SW480 (cell line): ENCODE measurements at regions not wholly inside any gene's neighbourhood (a gene's known extent, or its start where the extent isn't known, plus 50 kb on each side); places are given as distances from the start of the nearest gene placed in this dataset.

Source experiments
- DNase-seq: peaks from one replicate; pipeline ENCODE4 v3.0.0-alpha.2; 2016; ENCODE audit warnings: low spot score

DNA sequence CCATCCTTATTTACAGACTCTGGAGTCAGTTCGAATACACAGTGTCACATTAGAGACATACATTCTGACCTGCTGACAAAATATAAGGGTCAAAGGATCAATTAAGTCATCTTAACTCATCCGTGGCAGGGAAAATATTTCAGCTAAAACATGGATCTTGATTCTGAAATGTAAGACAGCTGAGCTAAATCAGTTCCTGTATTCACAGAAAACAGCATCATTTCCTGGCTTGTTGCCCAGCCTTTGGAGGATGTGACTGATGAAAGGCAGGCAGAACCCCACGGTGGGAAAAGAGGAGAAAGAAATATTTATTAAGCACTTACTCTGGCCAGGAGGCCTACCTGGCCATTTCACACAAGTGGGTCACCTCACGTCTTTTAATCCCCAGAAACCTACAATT, 101.9 kb downstream of the GAS2L3 start:
- no peak for DNase-seq

DNA sequence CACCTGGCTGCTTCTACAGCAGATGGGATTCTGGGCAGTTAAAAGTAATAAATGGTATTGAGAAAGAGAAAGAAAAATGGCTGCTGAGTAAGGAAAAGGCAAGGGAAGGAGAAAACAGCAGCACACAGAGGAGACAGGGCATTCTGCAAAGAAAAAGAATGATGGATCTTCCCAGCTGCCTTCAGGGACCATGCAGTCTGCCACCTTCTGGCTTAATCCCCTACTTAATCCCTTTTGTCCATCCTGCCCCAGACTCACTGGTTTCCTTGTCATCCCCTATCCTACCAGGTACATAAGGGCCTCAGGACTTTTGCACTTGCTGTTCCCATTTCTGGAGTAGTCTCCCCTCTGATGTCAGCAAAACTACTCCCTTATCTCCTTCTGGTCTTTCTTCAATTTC, 107.6 kb downstream of the GAS2L3 start:
- no peak for DNase-seq

DNA sequence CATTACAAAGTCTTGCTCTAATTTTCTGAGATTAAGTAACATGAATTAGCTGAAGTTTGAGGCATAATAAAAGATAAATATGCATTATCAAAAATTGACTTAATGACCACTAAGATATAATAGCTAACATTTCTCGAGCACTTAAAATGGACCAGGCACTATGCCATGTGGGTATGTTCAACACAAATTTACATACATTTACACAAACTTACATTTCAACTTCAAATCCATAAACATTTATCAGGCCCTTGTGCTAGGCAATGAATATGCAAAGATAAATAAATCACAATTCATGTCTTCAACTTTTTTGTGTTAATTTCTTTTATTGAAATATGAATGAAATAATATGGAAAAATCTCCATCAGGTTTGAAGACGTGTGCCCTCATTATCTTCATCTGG, 108.7 kb downstream of the GAS2L3 start:
- DNase-seq: no peak

DNA sequence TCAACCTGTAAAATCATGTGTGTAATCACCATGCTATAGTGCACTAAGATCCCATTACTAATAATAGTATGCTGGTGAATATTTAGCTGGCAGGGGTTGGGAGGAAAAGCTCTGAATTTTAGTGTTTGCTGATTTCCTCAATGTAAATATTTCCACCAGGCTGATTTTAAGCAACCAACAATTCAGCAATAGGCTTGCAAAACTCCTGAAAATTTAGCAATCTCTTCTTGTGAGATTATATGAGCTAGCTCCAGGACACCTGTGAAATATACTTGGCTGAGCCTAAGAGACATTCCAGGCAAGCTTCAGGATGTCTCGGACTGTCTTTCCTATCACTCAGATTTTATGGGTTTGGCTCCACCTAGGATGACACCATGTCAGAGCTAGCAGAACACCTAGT, 106.9 kb upstream of the ANO4 start:
- no peak for DNase-seq

DNA sequence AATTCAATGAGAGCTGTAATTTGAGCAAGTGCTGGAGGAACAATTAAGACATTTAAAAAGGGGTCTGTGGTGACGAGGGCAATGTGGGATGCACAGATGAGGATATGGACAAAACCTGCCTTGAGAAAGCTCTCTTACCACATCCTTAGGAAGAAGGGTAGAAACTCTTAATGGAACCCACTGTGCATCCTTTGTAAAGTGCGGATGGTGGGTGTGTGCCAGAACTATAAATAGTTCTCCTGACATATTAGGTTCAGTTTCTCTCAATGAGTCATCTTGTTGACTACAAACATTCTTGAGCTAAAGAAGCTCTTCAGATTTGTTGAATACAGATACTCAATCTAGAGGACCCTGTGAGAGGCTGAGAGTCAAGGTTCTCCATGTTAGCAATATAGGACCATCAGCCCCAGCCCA, 106.1 kb upstream of the ANO4 start:
- peak; percentile 11 for DNase-seq

DNA sequence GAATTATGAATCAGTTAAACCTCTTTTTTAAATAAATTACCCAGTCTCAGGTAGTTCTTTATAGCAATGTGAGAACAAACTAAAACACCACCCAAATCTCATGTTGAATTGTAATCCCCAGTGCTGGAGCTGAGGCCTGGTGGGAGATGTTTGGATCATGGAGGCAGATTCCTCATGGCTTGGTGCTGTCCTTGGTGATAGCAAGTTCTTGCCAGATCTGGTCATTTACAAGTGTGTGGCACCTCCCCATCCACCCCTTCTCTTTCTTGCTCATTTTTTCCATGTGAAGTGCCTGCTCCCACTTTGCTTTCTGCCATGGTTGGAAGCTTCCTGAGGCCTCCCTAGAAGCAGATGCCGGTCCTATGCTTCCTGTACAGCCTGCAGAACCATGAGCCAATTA, 102.1 kb upstream of the ANO4 start:
- no peak for DNase-seq

DNA sequence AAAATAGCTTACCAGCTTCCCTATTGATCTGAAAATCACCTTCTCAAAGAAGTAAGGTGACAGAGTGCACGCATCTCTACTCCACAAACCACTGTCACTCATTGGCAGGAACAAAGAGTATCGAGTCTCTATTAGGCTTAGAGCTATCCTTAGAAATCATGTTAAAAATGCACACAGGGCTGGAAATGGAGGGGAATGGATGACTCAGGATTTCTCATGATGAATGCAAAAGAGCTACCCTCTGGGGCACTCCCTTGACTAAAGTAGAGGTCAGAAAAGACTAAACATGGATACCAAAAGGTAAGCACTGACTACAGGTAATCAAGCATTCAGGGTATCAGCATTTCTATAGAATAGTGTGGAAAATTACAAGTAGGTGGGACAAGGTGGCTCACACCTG, 96.1 kb upstream of the ANO4 start:
- DNase-seq: no peak

DNA sequence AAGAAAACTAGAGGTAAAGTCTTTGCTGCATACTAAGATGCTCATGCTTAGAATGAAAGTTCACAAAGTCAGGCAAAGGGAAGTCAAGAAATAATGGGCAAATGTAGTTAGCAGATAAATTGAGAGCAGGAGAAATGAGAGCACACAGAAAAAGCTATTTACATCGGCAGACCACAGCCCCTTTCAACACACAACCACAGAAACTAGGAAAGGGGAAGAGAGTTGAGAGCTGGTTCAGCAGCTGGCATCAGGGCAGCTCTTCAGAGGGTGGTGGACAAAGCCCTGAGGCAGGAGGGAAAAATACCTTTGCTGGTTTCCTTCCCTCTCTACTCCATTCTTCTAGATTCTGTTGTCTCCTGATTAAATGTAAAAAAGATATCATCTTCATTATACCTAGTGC, 95.4 kb upstream of the ANO4 start:
- DNase-seq: no peak

DNA sequence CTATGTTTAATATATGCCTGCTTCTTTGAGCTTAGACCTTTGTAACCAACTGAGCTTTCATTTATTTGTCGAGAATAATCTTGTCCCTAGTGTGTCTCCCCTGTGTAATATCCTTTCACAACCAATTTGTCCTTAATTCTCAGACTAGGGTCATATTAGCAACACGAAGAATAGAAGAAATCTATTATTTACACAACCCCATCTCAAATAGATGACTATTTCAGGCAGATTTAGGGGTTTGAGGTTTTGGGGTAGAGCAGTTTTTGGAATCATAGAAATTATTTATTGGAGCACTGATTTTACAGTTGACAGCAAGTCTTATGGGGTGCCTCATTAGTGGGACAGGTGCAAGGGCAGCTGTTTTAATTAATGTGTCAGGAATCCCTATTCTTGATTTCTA, 91.2 kb upstream of the ANO4 start:
- DNase-seq: no peak

DNA sequence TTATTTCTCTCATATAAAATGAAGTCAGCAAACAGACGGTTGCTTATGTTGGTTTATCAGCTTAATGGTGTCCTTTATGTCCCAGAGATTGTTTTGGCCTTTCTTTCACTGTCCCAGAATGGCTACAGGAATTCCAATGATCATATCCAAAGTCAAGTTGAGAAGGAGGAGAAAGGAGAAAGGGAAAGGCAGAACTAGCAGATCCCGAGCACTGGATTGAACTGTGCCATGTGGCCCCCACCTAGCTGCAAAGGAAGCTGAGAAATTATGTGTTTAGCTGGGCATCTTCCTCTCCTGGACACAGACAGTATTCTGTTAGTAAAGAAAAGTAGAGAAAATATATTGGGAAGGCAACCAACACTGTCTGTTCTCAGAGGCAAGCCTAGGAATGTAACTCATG, 90.7 kb upstream of the ANO4 start:
- DNase-seq: no peak

DNA sequence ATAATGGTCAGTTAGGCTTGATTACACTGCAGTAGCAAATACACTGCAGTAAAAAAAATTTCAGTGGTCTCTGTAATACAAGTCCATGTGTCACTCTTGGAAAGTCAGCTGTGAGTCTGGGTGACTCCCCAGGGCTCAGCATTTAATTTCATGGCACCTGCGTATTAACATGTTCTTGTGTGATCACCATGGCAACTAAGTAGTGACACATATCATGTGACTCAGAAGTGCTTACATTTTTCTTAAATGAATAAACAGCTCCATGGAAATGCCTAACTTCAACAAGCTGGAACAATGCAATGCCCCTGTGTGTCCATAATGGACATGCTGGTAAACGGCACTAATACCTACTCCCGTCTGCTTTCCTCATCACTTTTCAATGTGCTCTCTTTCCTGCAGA, 88.5 kb upstream of the ANO4 start:
- DNase-seq: peak; percentile 12

DNA sequence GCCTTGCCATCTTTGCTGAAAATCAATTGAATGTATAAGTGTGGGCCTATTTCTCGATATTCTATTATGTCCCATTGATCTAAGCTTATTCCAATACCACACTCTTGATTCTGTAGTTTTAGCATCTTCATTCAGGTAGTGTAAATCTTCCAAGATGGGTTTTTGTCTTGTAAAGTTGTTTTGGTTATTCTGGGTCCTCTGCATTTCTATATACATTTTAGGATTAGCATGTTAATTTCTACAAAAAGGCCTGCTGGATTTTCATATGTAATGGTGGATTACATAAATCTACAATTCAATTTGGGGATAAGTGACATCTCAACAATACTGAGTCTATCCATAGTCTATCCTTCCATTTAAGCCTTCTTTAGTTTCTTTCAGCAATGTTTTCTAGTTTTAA, 86.0 kb upstream of the ANO4 start:
- DNase-seq: no peak

DNA sequence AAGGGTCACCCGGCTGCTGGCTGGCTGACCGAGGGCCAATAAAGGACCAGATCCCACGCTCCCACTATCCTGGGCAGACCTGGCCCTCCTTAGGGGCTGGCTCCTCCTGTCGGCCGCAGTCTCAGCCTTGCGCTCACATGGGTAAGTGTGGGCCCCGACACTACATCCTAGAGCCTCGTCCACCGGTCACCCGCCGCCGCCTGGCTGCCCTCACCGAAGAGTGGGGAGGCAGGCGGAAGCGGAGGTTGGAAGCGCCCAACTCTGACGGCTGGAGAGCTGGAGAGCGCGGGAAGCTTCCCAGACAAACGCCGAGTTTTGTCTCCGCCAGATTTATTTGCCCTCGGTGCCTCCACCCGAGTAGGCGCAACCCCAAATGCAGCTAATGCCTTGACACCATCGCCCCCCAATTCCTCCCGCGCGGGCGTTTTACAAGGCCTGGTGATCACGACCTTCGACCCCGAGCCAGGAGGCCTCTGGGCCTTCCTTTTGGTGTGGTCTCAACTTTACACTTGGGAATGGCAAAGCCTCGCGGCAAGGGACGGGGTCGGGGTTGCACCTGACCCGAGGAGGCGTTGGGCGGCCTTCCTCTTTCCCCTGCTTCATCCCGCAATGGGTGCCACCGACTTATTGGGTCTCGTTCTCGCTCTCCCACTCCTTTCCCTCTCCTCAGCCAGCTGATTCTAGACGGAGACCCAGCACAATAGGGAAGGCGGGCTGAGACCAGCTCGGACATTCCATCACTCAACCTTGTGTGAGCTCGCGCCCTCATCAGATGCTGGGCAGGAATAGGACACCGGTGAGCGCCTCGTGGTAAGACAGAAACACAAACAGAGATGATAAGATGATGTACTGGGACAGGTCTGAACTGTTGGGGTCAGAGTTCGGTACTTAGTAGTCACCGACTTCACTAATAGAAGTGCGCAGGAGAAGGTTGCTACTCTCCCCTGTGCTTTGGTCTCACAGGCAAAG, 78.3 kb upstream of the ANO4 start:
- DNase-seq: no peak

DNA sequence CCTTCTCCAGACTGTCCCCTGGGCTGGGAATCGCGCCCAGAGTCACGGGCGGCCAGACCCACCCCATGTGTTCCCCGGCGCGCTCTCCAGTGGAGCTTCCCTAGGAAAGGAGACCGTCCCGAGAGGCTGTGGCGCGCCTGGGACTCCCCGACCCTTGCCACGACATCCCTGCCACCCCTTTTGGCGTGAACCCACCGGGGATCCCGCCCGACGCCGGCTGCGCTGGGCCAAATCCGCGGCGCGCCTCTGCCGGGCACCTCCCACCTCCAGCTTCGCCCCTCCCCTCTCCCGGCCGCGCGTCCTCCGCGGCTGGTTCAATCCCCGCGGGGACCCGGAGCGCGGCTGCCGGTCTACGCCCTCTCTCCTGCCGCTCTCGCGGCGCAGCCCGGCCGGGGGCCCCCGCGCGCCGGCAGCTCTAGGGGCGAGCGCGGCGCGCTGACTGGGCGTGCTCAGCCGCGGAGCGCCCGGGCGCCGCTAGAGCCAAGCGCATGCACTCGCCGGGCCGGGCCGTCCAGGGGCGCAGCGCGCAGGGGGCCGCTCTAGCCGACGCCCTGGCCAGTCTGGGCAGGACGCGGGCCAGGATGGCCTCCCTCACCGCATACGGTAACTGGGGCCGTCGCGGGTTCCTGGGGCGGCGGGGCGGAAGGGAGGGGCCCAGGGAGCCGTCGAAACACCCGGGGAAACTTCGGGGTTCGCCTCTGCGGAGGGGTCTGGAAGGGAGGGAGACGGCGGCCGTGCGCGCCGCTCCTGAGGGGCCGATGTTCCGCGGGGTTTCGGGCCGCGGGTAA, 77.4 kb upstream of the ANO4 start:
- no peak for DNase-seq

DNA sequence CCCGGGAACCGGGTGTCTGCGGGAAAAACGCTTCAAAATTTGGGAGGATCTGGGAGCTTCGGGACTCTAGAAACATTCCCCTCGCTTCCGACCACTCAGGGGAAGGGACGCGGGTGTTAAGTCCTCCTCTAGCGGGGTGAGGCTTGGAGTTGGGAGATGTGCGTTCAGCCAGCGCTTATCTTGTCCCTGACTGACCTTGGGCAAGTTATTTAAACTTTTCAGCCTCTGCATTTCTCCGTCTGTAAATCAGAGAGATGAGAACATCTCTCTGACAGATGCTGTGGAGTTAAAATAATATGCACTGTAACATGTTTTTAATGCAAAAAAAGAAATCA, 76.9 kb upstream of the ANO4 start:
- DNase-seq: no peak

DNA sequence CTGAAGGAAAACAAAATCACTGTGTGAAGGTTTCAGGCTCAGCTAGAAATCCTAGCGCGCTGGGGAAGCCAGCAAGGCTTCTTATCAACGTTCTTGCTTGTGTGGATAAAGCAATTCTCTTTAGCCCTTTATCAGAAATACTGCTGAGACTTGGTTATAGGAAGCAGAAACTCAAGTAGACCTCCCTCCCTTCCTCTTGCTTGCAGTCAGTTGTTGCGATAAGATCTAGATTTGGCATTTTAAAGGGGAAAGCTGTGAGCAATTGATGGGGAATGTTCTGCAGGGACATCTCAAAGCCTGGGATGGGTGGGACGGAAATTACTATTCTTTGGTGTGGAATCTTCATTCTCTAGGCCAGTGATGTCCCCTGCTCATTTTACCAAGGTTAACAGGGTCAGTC, 76.4 kb upstream of the ANO4 start:
- DNase-seq: no peak

DNA sequence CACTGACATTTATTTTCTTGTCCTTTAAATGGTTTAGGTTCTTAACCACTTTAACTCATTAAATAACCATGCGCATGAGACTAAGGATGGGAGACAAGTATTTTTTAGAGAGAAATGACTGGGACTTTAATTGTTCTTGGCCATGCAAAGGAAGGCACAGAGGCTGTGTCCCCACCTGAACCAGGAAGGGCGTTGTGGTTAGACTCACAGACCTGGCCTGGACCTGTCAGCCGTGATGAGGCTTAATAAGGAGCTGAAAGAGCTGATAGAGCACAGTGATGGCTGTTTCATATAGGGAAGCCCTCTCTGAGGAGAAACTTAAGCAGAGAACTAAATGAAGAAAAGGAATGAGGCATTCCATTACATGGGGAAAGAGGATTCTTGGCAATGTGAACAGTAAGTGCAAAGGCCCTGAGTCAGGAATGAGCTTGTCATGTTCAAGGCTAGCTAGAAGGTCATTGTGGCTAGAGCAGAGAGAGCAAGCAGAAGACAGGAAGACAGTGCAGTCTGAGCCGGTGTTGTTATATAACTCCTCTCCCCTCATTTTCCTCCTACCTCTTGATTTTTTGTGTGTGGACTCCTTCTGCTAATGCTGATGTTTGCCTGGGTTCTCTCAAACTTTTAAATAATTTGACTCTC, 74.4 kb upstream of the ANO4 start:
- DNase-seq: no peak

DNA sequence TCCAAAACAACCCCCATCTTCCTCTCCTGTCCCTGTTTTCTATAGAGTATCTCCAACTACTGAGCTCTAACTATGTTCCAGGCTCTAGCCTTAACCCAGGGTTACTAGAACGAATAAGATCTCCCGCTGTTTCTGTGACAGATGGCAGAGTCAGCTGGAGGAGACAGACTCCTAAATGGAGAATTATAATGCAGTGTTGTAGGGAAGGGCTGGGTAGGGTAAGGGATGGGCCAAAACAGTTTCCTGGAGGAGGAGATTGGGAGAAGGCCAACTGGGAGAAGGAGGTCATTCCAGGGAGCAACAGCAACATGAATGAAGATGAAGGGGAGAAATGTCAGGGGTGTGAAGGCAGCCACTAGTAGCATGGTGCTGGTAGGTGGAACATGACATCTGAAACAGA, 73.4 kb upstream of the ANO4 start:
- no peak for DNase-seq

DNA sequence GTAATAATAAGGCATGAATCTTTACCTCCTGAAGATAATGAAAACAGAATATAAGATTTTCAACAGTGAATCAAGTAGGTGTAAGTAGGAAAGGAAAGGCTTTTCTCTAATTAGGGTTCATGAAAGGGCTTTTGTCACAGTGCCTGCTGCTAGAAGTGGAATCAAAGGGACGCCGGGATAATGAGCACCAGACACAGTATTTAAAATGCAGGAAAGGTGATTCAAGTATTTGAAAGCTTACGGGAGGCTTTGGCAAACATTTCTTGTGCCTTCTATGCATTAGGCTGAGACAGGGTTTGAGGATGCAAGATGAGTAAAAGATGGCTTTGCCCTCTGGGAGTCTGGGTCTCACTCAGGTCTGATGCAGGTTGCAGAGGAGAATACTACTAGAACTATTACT, 70.5 kb upstream of the ANO4 start:
- DNase-seq: no peak

DNA sequence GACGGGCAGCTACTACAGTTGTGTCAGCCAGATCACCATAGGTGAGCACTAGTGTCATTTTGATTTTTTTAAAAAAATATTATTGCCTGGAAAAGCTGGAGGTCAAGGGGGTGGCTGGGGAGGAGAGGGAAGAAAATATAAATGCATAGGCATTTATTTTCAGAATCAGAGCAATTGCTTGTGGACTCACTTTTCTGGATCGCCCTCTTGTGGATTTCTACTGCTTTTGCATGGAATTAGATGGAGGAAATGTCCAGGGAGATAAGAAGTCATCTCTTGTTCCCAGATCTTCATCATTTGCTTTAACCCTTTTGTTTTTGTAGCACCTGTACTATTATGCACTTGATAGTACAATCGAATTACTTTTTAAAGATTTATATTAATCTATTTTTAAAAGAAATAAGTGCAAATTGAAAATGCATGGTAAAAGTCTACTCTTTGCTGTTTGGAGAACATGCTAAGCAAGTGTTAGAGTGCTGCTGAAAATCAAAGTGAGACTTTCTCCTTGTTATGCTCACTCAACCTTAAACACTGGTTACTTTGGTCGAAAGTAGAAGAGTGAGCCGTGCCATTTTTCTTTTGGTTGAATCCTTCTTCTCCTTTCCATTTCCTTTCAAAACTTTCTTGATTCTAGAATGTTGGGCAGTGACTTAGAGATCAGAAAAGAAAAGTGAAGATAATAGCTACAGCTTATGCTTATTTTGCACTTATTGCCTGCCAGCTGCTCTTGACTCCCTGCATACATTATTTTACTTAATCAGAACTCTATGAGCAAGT, 60.6 kb upstream of the ANO4 start:
- peak; percentile 53 for DNase-seq

DNA sequence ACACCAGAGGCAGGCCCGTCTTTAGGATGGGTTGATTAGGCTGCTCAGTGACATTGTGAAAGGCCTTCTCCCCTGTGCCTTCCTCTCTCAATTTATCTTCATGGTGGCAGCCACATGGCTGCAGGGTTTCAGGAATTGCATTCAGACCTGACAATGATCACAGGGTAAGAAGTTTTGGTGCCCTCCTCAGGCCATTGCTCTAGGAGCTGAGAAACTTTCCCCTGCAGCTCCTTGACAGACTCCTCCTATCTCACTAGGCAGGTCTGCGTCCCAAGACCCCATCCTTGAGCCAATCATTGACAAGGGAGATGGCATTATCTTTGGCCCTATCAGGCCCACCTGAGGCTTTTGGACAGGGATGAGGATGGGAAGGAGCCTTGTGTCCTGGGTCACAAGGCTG, 57.4 kb upstream of the ANO4 start:
- no peak for DNase-seq

DNA sequence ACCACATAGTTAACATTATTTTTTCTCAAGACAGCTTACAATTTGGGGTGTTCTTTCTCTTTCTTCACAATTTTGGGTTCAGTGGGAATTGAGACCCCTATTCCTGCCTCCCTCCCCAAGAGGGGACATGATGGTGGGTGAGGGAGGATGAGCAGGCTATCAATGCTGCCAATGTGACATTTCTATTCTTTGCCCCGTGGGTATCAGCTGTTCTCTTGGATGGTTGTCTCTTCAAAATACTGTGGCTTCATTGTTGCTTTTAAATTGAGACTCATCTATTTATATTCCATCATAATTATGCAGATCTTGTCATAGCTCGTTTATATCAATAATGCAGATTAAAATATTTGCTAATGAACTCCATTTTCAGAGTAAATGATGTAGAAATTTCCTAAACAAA, 56.5 kb upstream of the ANO4 start:
- no peak for DNase-seq
